ENCODE measurements at regions not wholly inside any gene's neighbourhood (a gene's known extent, or its start where the extent isn't known, plus 50 kb on each side); places are given as distances from the start of the nearest gene placed in this dataset.
"Not testable (repeated sequence)": the region's sequence is repeated elsewhere in the genome, so short reads cannot be mapped to it uniquely, and the experiment has no call there.

- DNase-seq (ENCODE audit: low read depth, low spot score): no peak
- H3K36me3 ChIP-seq (ENCODE audit: insufficient read depth, insufficient read length, low read length): no peaks in the 10 kb centered on the region
- H3K4me1 ChIP-seq (ENCODE audit: insufficient read depth, insufficient read length): no peaks in the 10 kb centered on the region
- H3K9ac ChIP-seq (ENCODE audit: insufficient read length, low read depth): no peak overlapping the region
- no peaks in the 10 kb centered on the region for H3K27me3 ChIP-seq (ENCODE audit: insufficient read depth, insufficient read length)
- no peak overlapping the region for H3K4me3 ChIP-seq (ENCODE audit: insufficient read length, low read depth)
- TF ChIP-seq SUZ12 (IDR thresholded peaks at IDR 0.05; ENCODE audit: extremely low read depth, insufficient read depth, insufficient read length) (no peak), YY1 (IDR thresholded peaks at IDR 0.05; ENCODE audit: insufficient read depth, insufficient read length) (no peak), ZNF274 (IDR thresholded peaks at IDR 0.05; ENCODE audit: low read depth, low read length) (no peak)
- no peaks in the 10 kb centered on the region for H3K9me3 ChIP-seq (ENCODE audit: insufficient read depth, low read length)
Measured at GRCh38 chr10:59433720-59434428, 71.5 kb upstream of the FAM13C start.

GRCh38 chr10:59432207-59432900 lies 70.0 kb upstream of the FAM13C start:
- no peaks in the 10 kb centered on the region for H3K4me1 ChIP-seq (ENCODE audit: insufficient read depth, insufficient read length)
- no peaks in the 10 kb centered on the region for H3K9me3 ChIP-seq (ENCODE audit: insufficient read depth, low read length)
- H3K9ac ChIP-seq (ENCODE audit: insufficient read length, low read depth): no peak overlapping the region
- no peak for TF ChIP-seq SUZ12 (IDR thresholded peaks at IDR 0.05; ENCODE audit: extremely low read depth, insufficient read depth, insufficient read length)
- no peak for TF ChIP-seq YY1 (IDR thresholded peaks at IDR 0.05; ENCODE audit: insufficient read depth, insufficient read length)
- no peak for TF ChIP-seq ZNF274 (IDR thresholded peaks at IDR 0.05; ENCODE audit: low read depth, low read length)
- no peaks in the 10 kb centered on the region for H3K36me3 ChIP-seq (ENCODE audit: insufficient read depth, insufficient read length, low read length)
- no peak overlapping the region for H3K4me3 ChIP-seq (ENCODE audit: insufficient read length, low read depth)
- H3K27me3 ChIP-seq (ENCODE audit: insufficient read depth, insufficient read length): no peaks in the 10 kb centered on the region
- DNase-seq (ENCODE audit: low read depth, low spot score): no peak

GRCh38 chr10:59413795-59414194 lies 51.4 kb upstream of the FAM13C start:
- H3K27me3 ChIP-seq (ENCODE audit: insufficient read depth, insufficient read length); H3K4me3 ChIP-seq (ENCODE audit: insufficient read length, low read depth); H3K9ac ChIP-seq (ENCODE audit: insufficient read length, low read depth); H3K9me3 ChIP-seq (ENCODE audit: insufficient read depth, low read length); H3K4me1 ChIP-seq (ENCODE audit: insufficient read depth, insufficient read length); H3K36me3 ChIP-seq (ENCODE audit: insufficient read depth, insufficient read length, low read length); DNase-seq (ENCODE audit: low read depth, low spot score): not testable (repeated sequence)
